GM21619 (cell line): ENCODE measurements at regions not wholly inside any gene's neighbourhood (a gene's known extent, or its start where the extent isn't known, plus 50 kb on each side); places are given as distances from the start of the nearest gene placed in this dataset.

Experiments used
- ATAC-seq: cut with Tn5 transposase; IDR thresholded peaks from one replicate; pipeline ENCODE4 v1.9.1; 2021; ENCODE audit not compliant: unreplicated experiment

DNA sequence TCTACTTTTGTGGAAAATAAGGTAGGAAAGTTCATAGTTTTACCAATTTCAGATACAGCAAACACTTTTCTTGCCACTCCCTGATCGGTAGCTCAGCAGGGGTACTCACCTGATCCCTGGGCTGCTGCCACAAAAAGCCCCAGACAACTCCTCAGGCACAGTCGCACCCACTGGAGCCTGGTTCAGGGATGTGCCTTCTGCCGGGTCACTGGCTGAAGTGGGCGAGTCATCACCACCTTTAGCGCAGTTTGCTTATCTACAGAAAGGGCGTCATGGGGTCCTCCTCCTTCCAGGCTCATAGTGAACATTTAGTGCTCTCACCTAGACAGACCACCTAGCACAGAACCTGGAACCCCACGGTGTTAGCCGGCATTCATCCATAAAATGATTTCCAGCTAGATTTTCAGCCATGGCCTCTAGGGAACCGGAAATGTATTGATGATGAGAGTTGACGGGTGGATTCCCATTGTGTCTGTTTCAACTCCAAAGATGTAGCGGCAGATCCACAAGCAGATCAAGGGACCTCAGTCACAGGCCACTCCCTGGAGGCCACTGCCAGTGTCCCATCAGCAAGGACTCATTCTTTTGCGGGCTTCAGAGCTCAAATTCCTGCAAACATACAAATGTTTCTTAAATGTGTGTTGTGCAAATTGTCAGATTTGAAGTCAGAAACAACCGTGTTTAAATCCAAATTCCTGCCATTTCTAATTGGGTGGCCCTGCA lies 408.4 kb upstream of the SALL3 start:
- no peak for ATAC-seq

DNA sequence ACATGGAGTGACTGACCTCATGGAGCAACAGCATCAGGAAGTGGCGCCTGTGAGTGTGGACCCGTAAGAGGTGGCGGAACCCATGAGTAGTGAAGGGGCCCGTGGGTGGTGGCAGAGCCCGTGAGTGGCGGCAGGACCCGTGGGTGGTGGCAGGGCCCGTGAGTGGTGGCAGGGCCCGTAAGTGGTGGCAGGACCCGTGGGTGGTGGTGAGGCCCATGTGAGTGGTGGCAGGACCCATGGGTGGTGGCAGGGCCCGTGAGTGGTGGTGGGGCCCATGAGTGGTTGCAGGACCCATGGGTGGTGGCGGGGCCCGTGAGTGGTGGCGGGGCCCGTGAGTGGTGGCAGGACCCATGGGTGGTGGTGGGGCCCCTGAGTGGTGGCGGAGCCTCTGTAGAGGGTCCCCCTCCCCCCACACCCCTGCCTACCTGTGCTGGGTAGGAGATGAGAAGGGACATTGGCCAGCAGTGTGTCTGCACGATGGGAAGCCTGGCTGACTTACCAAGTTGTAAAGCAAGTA lies 407.7 kb upstream of the SALL3 start:
- no peak for ATAC-seq

DNA sequence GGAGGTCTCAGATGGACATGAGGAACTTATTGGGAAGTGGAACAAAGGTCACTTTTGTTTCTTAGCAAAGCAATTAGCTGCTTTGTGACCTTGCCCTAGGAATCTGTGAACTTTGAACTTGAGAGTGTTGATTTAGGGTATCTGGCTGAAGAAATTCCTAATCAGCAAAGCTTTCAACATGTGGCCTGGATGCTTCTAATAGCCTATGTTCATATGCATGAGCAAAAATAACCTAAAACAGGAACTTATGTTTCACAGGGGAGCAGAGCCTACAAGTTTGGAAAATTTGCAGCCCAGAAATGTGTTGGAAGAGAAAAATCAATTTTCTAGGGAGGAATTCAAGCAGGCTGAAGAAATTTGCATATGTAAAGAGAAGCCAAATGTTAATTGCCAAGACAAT lies 405.8 kb upstream of the SALL3 start:
- no peak for ATAC-seq

DNA sequence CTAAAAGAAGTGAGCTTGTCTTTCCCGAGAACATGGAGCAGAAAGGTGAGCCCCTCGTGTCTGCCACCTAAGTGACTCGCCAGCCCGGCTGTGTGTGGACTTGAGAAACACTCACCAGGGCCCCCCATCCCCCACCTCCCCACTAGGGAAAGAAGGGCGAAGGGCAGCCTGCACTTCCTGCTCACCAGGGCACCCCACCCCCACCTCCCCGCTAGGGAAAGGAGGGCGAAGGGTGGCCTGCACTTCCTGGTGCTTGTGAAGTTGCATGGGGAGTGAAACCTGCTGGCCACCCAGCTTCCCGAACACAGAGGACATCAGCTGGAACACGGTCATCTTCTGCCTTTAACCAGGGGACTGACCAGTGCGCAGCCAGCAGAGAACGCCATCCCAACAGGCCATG lies 402.7 kb upstream of the SALL3 start:
- ATAC-seq: no peak

DNA sequence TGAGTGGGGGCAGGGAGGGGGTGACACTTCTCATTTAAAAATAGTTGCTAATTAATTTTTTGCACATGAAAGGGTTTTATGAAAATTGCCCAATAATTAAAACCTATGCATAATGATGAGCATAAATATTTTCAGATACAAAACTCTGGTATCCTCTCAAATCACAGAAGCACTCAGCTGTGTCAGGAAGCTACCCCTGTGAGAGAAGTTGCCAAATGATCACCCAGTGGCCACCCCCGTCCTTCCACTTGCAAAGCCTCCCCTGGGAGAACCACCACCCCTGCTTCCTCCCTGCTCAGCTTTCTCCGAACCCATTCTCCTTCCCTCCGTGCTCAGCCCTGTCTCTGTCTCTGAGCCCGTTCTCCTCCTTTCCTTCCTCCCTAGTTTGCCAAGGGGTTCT lies 400.2 kb upstream of the SALL3 start:
- ATAC-seq: no peak

DNA sequence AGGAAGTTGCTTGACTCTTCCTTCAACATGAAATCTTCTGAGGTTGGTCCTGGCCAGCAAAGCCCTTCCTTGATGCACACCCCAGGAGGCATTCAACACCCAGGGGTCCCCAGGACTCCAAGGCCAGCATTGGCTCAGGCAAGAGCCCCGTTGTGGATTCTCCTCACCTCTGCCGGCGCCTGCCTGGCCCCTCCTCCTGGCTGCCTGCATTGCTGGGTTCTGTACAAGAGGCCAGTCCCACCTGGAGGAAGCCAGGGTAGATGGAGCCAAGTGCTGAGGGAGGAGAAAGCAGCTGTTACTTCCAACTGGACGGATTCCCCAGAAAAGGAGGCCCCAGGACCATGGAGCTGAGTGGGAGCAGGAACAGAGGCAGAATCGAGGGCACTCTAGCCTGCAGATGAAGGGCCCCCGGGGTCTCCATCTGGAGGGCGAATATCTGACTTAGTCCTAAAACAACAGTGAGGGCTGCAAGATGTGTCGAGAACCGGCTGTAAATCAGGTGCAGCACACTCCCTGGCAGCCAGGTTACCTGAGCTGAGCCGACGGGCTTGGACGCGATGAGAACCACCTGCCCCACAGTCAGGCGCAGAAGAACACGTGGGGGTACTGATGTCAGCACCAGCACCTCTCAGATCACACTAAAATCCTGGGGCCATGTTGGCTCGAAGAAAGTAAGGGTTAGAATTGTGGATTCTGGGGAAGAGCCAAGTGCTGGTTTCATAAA lies 399.6 kb upstream of the SALL3 start:
- ATAC-seq: no peak

DNA sequence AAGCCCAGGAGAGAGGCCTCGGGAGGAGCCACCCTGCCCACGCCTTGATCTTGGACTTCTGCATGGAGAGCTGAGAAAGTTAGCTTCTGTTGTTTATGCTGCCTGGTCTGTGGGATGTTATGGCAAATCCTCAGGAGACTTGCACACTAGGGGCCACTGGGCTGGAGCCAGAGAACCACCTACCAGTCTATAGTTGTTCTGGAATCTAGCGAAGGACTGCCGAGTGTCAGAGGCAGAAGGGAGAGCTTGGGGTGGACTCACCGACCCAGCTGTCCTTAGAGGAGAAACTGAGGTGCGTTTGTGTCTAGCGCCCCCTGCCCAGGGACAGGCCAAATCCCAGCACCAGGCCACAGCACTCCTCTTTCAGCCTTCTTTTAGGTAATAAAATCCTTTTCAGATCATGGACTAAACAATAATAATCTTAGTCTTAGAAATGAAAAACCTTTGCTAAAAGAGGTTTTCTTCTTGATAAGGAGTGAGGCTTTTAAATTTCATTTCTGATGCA lies 398.7 kb upstream of the SALL3 start:
- ATAC-seq: no peak

DNA sequence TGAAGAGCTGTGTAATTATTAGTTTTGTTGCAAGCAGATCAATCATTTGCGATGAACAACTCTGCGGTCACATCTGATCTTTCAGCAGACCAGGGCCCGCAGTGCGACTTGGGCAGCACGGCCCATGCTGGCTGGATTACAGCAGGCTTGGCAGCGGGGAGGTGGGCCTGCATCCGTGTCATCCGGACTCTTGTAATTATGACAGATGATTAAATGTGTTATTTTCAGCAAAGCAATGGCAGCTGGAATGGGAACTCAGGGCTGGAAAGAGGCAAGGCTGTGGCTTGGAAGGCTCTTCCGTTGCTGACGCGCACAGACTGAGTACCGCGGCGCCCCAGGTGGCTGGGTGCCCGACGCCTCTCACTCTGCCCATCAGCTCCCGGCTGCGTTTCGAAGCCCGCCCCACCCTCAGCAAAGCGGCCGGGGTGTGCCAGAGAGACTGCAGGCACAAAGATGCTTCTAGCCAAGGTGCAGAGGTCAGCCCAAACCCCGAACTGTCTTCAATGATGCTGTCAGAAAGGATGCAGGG lies 397.4 kb upstream of the SALL3 start:
- ATAC-seq: no peak

DNA sequence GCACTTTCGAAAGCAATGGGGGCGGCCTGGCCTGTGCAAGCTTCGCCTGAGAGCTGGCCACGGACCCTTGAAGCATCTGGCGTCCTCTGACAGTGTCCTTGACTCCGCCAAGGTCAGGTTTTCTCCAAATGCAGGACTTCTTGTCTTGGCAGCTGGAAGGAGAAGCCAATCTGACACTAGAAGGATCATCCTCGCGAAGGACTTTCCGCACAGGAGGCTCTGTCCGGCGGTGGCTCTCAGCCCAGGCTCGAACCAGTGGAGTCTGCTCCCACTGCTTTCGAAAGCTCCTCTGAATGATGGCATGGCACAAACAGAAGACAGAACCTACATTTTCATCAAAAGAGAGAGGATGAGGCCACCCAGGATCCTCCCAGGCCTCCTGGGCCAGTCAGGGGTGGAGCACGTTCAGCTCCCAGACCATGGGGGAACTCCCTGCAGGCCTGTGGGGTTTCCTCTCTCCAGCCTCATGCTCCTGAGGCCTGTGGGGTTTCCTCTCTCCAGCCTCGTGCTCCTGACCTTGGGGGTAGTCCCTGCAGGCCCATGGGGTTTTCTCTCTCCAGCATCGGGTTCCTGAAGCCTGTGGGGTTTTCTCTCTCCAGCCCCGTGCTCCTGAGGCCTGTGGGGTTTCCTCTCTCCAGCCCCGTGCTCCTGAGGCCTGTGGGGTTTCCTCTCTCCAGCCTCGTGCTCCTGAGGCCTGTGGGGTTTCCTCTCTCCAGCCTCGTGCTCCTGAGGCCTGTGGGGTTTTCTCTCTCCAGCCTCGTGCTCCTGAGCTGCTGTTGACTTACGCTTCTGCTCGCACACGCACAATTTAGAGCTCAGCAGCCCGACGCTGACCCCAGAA lies 396.5 kb upstream of the SALL3 start:
- ATAC-seq: no peak

DNA sequence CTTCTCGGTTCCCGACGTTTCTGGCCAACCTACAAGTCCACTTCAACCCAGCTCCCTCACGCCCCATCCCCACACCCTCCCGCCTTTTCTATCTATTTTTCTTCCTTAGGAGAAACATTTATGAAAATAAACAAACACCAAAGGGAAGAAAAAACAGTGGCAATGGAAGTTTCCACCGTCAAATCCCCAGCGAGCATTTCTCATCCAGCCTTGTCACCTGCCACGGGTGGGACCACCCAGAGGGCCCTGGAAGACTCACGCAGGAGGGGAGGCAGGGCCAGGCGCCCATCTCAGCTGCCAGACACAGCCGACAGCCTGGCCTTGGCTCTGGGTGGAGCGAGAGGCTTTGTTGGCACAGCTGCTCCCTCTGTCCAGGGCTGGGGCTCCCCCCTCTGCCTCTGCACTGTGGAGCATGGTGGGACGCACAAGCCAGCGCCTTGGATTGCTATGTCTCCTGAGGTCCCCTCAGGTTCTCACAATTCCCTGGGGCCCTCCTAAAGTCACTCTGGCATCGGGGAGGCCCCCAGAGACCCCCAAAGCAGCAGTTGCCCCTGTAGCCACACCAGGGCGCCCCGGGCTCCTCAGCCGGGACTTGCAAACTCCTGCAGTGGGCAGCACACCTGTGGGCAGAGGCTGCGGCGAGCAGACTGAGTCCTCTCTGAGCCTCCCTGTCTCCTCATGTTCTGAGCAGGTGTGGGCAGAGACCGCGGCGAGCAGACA lies 395.7 kb upstream of the SALL3 start:
- no peak for ATAC-seq

DNA sequence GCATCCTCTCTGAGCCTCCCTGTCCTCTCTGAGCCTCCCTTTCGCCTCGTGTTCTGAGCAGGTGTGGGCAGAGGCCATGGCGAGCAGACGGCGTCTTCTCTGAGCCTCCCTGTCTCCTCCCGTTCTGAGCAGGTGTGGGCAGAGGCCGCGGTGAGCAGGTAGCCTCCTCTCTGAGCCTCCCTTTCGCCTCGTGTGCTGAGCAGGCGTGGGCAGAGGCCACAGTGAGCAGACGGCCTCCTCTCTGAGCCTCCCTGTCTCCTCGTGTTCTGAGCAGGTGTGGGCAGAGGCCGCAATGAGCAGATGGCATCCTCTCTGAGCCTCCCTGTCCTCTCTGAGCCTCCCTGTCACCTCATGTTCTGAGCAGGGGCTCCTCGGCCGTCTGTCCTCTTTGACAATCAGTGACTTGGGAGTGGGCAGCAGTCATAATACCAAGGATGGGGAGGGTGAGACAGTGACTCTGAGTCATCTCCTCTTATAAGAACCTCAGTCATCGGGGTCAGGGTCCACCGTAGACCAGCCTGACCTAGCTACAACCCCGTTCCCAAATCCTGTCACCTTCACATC lies 395.1 kb upstream of the SALL3 start:
- no peak for ATAC-seq

DNA sequence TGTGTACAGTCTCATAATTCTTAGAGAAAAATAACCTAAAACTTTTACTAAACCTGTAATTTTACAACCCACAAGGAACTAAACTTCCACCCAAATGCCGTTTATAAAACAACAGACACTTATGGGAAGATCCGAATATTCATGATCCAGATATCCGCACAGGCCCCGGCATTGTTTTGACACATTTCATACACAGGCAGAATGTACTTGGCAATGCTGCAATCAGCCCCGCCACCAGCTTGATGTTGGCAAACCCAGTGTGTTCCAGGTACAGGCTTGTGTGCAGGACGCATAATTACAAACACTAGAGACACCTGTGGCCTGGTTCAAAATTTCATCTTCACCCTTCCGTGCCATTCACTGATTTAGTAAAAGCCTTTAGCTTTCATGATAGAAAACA lies 393.0 kb upstream of the SALL3 start:
- ATAC-seq: no peak

DNA sequence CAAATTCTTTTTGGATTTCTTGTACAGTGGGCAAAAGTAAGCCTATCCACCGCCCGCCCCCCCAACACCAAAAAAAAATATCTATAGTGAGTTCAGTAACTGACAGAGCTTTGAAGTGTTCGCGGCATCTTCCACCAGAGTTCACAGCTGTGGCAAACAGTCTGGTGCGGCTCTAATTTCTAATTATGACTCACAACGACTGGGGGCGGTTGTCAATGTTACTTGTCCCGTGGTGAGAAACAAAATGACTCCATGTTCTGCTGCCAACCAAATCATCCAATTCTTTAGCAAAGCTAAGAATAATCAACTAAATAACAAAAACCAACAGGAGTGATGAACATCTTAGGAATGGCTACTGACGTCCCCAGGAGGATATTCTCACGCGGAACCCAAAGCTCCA lies 392.5 kb upstream of the SALL3 start:
- no peak for ATAC-seq

DNA sequence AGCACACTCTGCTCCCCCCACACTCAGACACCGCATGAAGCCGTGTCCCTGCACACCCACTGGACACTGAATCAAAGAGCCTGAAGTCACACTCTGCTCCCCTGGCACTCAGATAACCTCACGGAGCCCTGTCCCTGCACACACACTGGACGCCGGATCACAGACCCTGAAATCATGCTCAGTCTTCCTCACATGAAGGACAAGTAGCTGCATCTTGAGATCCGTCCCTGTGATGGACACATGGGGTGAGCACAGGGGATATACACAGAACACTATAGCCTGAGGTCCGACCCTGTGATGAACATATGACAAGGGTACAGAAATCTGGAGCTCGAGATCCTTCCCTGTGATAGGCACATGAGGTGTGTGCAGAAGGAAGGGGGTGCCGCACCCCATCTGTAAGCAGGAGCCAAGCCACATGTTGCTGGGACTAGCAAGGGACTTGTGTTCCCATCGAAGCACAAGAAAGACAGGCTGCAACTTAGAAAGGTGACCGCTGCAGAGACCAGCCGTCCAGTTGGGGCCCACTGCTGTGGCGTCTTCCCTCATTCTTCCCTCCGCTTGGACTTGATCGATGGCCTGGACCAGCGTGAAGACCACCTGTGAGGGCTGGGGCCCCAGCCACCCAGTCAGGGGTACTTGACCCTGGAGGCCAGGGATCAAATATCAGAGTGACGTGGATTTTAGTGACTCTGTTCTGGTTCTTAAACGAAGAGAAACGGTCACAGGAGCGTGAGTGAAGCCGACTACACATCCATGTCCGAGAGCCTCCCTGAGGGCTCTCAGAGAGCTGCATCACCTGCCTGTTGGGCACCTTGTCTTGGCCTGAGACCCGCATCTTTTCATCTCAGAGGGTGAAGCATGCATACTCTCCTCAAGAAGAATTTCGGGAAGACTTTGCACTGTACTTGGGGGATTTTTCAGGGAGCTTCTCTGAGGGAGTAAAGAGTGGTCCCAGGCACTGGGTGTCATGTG lies 391.7 kb upstream of the SALL3 start:
- ATAC-seq: no peak

DNA sequence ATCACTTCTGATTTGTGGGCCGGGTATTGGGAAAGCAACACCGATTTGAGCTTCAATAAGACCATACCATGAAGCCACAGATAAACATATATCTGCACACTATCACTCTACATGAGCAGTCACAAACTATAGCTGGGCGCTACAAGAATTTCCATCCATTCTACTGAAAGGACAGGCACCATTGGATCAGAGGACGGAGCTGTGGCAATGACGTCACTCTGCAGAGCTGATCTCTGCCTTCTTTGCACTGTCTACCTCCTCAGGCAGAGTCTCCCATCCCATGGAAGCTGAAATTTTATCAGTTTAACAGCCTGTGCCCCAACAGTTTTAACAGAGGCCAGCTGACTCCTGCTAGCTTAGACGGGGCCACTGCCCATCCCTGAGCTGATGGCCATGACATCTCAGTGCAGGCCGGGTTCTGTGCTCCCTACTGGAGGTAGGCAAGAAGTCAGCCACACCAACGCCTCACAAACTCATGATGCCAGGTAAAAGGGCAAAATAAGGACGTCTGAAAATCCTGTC lies 389.6 kb upstream of the SALL3 start:
- ATAC-seq: no peak

DNA sequence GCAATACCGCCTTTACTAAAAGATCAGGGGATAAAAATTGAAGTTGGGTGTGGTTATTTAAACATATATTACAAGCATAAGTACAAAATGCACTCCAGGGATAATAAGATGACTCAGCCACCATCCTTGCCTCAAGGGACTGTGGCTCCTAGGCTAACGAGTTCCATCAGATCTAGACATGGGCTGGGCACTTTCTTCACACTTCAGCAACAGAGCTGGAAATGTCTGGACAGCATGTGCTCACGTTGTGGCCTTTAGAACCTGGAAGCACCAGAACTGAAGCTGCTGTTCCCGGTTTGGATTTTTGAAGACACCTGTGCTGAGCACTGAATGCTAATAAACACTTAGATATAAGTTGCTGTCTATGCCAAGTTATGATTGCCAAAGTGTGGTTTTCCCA lies 384.2 kb upstream of the SALL3 start:
- ATAC-seq: no peak

DNA sequence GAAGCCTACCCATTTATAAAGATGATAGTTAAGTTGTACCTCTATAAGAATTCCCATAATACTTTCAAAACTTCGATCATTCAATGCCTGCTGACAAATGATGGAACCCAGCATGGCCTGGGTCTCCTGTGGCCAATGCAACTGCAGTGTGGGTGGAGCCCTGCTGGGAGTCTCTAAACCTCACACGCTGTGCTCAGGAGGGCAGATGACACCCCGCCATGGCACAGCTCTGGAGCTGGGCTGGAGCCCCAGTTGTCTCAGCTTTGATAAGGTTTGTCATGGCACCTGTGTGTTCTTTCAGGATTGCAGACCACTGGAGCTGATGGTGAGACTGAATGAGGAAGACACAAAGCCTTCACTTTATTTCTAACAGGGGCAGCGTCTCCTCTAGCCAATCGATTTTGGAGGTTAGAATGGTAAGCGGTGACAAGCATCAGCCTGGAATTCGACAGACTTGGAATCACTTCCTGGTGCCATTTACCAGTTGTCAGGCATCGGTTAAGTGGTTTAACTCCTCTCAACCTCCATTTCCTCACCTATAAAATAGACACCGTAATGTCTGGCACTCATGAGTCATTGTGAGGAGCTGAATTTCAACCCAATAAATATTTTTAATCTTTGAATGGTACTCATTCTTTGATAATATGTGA lies 383.6 kb upstream of the SALL3 start:
- ATAC-seq: no peak

DNA sequence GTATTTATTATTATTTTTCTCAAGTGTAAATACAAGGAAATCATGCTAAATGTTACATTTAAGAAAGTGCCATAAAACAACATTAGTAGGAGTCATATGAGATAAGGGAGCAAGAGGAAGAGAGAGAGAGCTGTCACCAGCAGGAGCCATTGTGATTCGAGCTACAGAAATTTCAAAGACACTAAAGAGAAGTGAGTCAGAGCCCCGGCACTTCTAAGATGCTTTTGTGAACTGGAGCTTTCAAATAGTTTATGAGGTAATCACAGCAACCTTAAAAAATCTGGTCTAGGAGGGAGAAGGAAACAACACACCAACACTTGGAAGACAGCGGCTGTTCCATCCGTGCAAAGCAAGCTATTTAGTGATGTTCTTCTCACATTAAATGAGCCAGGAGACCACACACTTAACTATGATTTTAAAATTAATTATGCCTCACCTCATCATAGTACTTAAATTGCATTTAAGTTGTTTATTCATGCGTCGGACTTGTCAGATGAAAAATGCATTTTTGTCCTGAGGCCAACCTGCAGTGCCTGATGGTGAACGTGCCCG lies 382.7 kb upstream of the SALL3 start:
- no peak for ATAC-seq
